KBM-7 (cell line): ENCODE measurements at regions not wholly inside any gene's neighbourhood (a gene's known extent, or its start where the extent isn't known, plus 50 kb on each side); places are given as distances from the start of the nearest gene placed in this dataset.

ENCODE experiments used
- DNase-seq: peaks from one replicate; pipeline ENCODE4 v3.0.0-alpha.2; 2015
- in situ Hi-C: fragments of 300-500 bp; cut with MboI; formaldehyde crosslinking; loops from 2 replicates; pipeline ENCODE4 v1.14.3; 2020; ENCODE audit warnings: low sequenced_read_pairs, low pct_unique_long_range_greater_than_20kb, mixed read lengths

DNA sequence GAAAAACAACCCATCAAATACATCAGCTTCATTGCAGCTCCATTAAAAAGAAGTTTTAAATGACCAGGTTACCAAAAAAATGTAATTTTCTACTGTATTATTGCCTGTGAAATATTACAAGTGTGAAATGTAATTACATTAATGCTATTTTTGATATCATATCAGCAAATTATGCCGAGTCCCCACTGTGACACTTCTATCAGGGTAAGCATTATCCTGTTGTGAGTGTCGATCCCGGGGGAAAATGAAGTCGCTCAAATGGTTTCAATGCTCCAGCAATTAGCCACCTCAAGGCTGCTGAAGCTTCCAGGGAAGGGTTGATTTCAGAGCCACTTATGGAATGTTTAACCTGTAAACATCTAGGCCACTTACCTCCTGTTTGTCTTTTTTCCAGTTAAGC lies 70.4 kb downstream of the RCN1 start:
- DNase-seq: no peak
- in situ Hi-C loops: no loop called here

DNA sequence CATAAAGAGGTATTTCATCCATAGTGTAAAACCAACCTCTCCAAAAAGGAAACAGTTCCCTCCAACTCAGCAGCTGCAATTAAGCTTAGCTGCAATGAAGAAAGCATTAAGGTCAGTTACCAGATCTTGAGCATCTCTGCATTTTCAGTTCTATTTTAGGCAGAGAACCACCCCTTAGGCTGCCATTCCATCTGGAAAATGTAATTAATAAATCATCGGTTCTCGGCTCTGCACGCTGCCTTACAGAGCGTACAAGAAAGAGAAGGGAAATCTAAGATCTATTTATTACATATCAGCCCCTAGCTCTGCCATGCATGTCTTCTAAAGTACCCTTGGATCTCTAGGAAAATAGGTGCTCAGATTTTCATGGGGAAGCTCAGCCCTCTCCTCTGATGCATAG lies 71.5 kb downstream of the RCN1 start:
- DNase-seq: no peak
- in situ Hi-C loops: no loop called here

DNA sequence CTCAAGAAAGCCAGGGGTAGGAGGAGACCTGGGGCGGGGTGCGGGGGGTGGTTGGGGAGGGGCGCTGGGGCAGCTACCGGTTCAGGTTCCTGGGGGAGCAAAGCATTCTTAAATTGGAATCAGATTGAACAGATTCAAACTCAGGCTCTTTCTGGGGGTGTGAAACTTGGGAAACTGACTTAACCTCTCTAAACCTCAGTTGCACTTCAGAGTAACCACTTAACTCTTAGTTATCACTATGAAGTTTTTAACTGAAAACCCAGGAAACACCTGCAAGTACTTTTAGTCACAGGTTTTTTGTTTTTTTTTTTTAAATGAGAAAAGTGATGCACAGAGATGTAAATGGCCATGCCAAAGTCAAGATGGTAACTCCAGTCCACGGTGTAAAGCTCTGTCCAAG lies 72.0 kb downstream of the RCN1 start:
- in situ Hi-C loops: no loop called here

DNA sequence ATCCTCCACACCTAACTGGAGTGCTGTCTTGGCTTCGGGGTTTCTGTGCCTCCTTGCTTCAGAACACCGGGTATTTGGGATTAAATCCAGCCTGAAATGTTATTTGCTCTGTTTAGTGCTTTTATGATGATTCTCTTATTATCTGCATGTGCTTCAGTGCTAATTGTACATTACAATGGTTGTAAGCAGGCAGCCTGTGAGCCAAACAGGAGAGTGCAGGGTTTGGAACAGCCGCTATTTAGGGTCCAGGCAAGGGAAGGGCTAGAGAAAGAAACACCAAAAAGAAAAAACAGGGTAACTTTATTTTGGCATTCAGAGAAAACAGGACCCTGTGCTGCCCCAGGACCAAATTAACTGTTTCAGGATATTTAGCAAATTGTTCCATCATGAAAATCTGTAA lies 72.7 kb downstream of the RCN1 start:
- no peak for DNase-seq
- in situ Hi-C loops: no loop called here

More for the DNA sequence above, 72.0 kb downstream of the RCN1 start:
- no peak for DNase-seq

DNA sequence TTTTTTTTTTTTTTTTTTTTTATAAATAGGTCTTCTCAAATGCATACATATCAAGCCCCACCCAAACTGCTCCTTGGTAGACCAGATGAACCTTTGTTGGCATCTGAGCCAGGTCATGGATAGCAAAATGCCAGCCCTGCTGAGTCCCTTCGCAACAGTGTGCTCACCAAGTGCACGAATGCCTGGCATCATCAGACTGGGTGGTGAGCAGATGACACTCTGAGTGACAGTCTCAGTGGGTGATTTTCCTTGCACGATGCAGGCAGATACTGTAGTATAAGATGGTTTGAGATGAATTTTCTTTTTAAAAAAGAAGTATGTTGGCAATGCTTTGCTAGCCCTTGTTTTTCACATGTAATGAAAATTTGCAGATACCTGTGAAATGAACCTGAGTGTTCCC lies 74.0 kb downstream of the RCN1 start:
- in situ Hi-C loops: no loop called here
- no peak for DNase-seq

DNA sequence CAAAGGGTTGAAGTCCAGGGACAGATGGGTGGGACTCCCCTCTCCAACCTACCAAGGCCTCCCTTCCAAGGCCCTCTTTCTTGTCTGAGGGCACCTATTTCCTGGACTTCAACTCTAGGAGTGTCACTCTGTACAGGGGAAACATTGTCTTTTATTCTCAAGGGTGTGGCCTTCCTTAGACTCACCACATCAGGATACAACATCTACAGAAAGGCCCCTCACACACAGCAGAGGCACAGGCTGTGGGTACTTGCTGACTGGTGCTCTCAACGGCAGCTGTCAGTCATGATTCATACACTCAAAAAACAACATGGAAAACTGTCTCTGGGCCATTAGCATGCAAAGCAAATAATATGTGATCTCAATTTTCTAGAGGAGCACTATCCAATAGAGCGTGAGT lies 78.0 kb downstream of the RCN1 start:
- in situ Hi-C loops: no loop called here
- no peak for DNase-seq

DNA sequence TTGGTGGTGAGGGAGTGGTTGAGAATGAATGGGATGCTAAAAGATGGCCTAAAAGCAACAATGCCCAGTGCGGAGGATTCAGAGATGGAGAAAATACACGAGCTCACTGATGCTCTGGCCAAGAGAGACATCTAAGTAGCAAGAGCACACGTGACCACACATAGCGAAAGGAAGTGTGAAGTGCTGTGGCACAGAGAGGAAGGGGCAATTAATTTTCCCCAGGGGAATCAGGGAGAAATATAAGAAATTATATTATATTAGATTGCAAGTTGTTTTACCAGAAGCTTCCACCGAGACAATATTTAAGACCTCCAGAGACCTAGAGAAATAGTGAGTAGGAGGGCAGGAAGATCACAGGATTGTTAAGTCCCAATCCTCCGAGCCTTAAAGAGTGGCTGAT lies 80.6 kb downstream of the RCN1 start:
- no peak for DNase-seq
- in situ Hi-C loops: no loop called here

DNA sequence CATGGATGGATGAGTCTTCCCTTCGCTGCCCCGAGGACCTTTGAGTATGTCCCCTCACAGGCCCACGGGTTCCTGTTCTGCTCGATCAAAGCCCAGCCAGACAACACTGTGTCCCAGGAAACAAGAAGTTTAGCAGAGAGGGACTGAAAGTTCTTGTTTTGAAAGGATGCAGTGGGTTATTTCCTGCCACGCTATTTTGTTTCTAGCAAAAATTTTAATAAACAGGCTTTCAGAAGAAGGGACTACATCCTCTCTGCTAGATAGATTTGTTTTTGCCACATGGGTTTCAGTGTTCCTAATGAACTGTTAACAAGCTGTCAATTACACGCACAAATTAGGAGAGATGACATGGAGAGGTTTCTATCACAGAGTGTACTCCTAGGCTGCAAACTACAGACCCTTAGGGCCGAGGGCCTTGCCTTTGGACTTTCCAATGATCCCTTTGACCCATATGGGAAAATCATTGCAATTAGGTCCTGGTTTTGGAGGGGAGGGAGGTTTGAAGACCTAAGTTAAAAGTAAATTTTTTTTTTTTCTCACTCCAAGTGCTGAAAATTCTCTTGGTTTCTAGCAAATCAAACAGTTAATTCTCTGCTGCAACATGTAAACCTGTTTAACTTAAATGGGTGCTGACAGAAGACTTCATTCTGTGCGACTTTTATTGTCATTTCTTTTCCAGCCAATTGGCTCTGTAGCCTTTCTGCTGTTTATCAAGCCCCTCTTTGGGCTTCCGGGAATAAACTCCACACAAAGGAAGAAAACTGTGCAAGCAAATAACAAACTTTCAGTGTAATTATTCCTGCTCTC lies 81.4 kb downstream of the RCN1 start:
- in situ Hi-C loops: no loop called here

DNA sequence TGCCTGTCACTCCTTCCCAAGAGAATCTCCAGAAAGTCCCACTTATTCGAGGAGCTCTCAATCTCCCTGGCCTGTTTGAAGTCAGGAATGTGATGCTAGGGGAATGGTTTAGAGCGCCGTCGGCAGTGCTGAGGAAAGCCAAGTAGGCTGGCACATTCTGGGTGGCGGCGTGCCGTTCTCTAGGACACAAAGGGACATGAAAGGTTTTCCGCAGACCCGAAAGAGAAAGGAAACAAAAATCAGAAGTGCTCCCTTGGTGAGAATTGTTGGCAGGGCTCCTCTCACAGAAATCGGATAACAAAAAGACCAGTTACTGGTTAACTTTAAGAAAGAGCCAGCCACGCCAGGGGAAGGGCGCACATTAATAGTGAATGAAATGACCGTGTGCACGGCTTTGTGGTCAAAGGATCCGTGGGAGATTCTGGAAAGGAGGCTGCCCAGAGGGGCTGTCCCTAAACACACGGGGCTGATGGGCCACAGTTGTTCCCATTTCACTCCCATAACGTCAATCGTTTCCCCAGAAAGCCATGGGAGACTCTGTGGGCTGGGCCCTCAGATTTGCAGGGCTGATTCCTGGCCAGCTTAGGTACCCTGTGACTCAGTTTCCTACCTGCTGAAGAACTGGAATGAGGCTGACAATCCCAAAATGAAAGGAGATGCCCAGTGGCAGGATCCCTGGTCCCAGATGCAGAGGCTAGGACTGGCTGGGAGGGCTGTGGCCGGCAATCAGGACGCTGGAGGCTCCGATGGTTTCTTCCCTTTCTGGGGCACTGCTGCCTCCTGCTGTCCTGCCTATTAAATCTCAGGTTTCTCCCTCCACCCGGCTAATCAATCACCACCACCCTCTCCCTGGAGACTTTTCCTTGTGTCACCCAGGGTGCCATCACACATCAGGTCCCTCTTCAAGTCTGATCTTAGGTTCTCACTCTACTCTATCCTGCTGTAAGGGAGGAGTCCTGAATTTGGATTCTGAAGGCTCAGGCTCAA lies 82.3 kb downstream of the RCN1 start:
- DNase-seq: peak; percentile 39
- in situ Hi-C loops: no loop called here

More for the DNA sequence above, 81.4 kb downstream of the RCN1 start:
- DNase-seq: no peak

DNA sequence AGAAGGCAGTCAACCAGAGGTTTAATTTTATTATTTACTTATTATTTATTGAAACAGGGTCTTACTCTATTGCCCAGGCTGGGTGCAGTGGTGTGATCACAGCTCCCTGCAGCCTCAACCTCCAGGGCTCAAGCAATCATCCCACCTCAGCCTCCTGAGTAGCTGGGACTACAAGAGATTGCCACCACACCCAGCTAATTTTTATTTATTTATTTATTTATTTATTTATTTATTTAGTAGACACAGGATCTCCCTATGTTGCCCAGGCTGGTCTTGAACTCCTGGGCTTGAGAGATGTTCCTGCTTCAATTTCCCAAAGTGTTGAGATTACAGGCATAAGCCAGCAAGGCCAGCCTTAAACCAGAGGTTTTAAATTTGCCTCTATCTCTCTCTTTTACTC lies 83.1 kb downstream of the RCN1 start:
- in situ Hi-C loops: no loop called here
- no peak for DNase-seq

DNA sequence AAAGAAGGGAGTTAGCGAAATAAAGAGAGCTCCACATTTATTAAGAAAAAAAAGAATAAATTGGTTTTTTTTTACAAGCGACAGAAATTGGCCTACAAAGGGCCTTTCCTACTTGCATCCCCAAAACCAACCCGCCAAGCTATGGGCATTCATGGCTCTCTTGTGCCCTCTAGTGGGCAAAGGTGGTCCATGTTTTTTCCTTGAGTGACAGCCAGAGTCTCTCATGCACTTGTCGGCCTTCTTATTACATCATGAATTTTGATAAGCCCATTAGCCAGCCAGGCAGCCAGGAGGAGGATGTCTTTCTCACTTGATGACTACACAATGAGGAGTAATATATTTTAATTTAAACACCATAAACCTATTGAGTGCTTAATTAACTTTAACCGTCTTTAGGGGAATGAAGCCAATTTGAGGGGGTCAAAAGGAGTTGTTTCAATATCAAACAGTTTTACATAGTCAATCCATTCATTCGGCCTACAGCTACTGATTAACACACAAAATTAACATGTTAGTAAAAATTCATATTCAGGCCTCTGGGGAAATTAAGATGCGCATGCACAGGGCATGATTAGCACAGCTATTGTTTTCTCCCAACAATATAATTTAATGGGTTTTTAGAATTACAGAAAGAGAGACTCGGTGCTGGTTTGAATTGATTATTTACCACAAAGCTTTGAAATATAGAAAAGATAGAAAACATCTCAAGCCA lies 85.5 kb downstream of the RCN1 start:
- DNase-seq: peak; percentile 92
- in situ Hi-C loops: loop anchor here (25.0 kb wide), 1 partner anchor 939 kb away; no protein-coding TSS in a partner anchor

DNA sequence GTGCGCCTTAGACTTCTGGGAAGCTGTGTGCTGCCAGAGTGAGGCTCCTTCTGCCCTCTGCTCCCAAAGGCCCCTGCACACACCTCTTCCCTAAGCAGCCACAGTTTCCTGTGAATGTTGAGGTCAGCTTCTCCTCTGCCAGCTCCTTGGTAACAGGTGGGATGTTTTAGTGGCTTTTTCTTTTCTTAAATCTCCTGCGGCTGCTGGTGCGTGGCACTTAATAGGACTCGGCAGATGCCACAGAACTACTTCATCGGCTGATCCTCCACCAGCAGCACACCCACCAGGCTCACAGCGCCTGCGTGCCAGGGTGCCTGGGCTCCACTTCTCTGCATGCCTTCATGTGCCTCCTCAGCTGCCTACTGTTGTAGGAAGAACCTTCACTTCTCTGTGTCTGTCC lies 87.8 kb downstream of the RCN1 start:
- no peak for DNase-seq
- in situ Hi-C loops: loop anchor here (25.0 kb wide), 1 partner anchor 941 kb away; no protein-coding TSS in a partner anchor

DNA sequence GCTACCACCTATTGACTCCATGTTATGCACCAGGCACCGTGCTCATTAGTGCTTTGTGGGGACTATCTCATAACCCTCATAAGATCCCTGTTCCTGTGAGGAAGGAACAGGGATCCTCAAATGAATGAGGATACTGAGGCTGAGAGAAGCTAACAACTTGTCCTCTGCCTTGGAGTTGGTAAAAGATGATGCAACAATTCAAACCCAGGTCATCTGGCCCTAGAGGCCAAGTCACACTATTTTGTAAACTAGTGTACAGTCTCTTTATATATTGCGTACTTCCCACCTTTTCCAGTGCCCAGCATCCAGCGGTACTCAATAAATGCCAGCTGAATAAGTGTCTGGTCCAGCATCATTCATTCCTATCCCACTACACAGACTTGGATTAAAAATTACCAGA lies 92.6 kb downstream of the RCN1 start:
- DNase-seq: no peak
- in situ Hi-C loops: loop anchor here (25.0 kb wide), 1 partner anchor 946 kb away; no protein-coding TSS in a partner anchor

DNA sequence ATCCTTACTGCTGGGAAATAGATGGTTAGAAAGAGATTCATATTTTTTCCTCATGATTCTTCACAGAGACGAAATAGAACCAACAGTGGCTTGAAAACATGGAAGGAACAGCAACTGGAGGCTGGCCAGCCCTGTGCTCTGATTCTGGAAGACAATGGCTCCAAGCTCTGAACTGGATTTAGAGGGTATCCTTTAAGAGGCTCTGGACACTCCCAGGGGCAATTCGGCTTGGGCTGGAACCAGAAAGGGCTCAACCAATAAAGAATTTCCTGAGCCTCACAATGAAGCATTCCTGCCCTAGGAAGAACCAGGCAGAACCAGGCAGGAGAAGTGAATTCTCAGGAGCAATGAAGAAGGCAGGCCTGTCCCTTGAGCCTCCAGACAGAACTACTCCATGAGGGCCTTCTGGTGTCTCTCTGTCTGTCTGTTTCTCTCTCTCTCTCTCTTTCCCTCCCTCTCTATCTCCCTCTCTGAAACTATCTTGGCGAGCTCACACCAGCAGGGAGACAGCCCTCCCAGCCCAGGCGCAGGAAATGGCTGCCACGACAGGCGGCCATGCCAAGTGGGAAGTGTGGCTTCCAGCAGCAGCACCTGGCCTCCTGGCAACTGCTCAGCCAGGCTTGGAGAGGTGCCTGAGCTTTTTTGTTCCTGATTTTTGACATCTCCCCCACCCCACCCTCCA lies 93.3 kb downstream of the RCN1 start:
- in situ Hi-C loops: loop anchor here (25.0 kb wide), 1 partner anchor 947 kb away; no protein-coding TSS in a partner anchor
- DNase-seq: no peak

DNA sequence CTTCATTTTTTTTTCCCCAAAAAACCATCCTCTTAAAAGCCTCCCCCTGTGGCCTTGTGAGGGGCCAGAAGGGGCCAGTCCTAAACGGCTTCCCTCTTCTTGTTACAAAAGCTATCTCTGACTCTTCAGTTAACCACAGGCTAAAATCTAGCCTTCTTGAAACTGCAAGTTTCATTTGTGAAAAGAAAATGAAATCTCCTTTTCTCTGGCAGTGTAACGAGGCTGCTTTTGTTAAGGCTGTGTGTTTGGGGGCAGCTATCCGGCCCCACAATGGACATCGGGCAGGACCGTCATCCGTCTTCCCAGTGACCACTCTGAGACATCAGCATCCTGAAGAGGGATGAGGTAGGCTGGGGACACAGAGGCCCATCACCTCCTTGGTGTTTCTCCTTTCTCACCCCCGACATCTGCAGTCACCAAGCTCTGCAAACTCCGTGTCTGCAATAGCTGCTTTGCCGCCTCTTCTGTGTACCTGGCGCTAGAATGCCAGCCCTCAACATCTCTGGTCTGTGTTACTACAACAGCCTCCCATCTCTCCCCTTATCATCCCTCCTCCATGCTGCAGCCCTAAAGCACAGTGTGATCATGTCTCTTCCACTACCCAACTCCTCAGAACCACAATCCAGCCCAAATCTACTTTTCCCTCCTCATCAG lies 94.0 kb downstream of the RCN1 start:
- in situ Hi-C loops: loop anchor here (25.0 kb wide), 1 partner anchor 948 kb away; no protein-coding TSS in a partner anchor

DNA sequence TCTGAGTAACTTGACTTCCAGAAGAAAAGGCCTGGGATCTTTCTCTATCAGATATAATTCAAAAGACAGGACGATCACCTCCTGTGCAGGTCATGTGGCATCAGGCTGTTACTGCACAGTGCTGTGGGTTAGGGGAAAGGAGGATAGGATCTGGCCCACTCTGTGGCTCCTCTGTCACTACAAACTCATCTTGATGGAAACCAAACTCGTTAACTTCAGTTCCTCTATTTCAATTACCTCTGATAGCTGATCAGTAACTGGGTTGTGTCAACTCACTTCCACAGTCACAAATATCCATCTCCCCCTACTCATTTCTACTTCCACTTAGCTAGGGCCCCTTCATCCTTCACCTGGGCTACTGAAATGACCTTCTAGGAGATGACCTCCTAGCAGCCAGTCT lies 95.2 kb downstream of the RCN1 start:
- in situ Hi-C loops: loop anchor here (25.0 kb wide), 1 partner anchor 949 kb away; no protein-coding TSS in a partner anchor
- no peak for DNase-seq

More for the DNA sequence above, 94.0 kb downstream of the RCN1 start:
- no peak for DNase-seq

DNA sequence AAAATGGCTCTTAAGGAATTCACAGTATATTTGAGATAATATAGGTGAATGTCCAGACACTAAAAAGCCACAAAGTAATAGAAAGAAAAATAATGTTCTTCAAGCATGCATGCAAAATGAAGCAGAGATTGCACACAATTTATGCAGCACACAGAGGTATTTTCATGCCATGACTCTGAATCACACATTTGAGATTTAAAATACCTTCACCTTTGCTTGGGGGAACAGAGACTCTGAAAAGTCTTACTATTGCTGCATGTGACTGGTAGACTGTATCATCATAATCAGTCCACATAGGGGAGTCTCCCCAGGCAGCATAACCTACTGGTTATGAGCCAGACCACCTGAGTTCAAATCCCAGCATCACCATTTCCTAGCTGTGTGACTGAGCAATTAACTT lies 96.2 kb downstream of the RCN1 start:
- DNase-seq: no peak
- in situ Hi-C loops: loop anchor here (25.0 kb wide), 1 partner anchor 950 kb away; no protein-coding TSS in a partner anchor

DNA sequence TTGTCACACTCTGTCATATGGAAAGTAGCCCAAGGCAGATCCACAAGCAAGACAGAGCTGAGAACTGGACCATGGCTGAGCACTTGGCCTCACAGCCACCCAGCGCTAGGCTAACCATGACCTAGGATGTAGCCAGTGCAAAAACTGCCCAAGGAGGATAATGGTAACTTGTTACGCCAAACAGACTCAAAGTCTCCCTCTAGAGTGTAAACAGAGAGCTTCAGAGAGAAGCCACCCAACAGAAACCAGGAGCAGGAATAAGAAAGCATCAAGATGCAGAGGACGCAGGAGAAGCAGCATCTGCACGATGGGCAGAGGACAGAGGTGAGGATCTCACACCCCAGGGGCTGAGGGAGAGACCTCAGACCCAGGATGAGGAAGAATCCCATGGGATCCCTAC lies 97.9 kb downstream of the RCN1 start:
- in situ Hi-C loops: loop anchor here (25.0 kb wide), 1 partner anchor 951 kb away; no protein-coding TSS in a partner anchor
- no peak for DNase-seq
